Spleen (tissue), 7 donors: ENCODE measurements at regions not wholly inside any gene's neighbourhood (a gene's known extent, or its start where the extent isn't known, plus 50 kb on each side); places are given as distances from the start of the nearest gene placed in this dataset.

Source experiments
- CTCF ChIP-seq, 11 experiments: fragments of 200-600 bp in 7 of 11; fragments of 450-650 bp in 4 of 11; sonication (generic) in 4 of 11; IDR thresholded peaks in 8 of 11; conservative IDR thresholded peaks in 3 of 11; 1 replicate in 7 of 11; 2 replicates in 4 of 11; pipeline versions ENCODE4 v1.4.0 to v1.8.0; 2016 to 2021; ENCODE audit warnings: antibody characterized with exemption in 11 of 11, inconsistent platforms in 4 of 11, mild to moderate bottlenecking in 1 of 11
- POLR2A ChIP-seq, 3 donors: fragments of 450-650 bp; IDR thresholded peaks; one replicate each; pipeline ENCODE4 v1.5.1; 2017; ENCODE audit warnings: antibody characterized with exemption in 3 of 3, mild to moderate bottlenecking in 1 of 3
- POLR2AphosphoS5 ChIP-seq, 3 donors: sonication (generic); formaldehyde crosslinking; IDR thresholded peaks; one replicate each; pipeline ENCODE4 v1.5.1; 2017; ENCODE audit warnings: antibody characterized with exemption in 3 of 3
- donor health status: DM: no; HTN: no; CAD: no; lungs with moderate emphysema.
- donor health status: DM: no; HTN: no; CAD: no.
- donor health status: DM: no; HTN: no; CAD: no.

- TF ChIP-seq CTCF (IDR thresholded peaks at IDR 0.05 in 8 of 11, conservative IDR thresholded peaks at IDR 0.05 in 3 of 11): no peak
- TF ChIP-seq POLR2A (IDR thresholded peaks at IDR 0.05): no peak
- TF ChIP-seq POLR2AphosphoS5 (IDR thresholded peaks at IDR 0.05): no peak
Observed at GRCh38 chr13:86085890-86086289, 286.7 kb upstream of the SLITRK6 start.
